ENCODE measurements at regions not wholly inside any gene's neighbourhood (a gene's known extent, or its start where the extent isn't known, plus 50 kb on each side); places are given as distances from the start of the nearest gene placed in this dataset.

DNA sequence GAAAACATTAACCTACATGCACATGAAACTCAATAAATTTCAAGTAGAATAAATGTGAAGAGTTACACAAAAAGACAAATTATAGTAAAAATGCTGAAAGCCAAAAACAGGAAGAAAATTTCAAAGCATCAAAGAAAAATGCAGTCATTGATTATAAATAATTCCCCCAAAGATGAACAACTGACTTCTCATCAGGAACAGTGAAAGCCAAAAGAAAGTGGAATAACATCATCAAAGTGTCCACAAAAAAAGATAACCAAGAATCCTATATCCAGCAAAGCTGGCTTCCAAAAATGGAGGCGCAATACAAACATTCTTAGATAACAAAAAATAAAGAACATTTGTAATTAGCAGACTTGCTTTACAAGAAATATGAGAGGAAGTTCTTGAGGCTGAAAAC is 161.6 kb downstream of the CMPK2 start:
- no peak for DNase-seq (ENCODE audit: low read depth)
- no peak overlapping the region for H3K4me3 ChIP-seq (ENCODE audit: low read depth, low read length)
- TF ChIP-seq, protein P1, sequence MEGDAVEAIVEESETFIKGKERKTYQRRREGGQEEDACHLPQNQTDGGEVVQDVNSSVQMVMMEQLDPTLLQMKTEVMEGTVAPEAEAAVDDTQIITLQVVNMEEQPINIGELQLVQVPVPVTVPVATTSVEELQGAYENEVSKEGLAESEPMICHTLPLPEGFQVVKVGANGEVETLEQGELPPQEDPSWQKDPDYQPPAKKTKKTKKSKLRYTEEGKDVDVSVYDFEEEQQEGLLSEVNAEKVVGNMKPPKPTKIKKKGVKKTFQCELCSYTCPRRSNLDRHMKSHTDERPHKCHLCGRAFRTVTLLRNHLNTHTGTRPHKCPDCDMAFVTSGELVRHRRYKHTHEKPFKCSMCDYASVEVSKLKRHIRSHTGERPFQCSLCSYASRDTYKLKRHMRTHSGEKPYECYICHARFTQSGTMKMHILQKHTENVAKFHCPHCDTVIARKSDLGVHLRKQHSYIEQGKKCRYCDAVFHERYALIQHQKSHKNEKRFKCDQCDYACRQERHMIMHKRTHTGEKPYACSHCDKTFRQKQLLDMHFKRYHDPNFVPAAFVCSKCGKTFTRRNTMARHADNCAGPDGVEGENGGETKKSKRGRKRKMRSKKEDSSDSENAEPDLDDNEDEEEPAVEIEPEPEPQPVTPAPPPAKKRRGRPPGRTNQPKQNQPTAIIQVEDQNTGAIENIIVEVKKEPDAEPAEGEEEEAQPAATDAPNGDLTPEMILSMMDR (conservative IDR thresholded peaks at IDR 0.05; ENCODE audit: low read depth, low read length), result no peak

DNA sequence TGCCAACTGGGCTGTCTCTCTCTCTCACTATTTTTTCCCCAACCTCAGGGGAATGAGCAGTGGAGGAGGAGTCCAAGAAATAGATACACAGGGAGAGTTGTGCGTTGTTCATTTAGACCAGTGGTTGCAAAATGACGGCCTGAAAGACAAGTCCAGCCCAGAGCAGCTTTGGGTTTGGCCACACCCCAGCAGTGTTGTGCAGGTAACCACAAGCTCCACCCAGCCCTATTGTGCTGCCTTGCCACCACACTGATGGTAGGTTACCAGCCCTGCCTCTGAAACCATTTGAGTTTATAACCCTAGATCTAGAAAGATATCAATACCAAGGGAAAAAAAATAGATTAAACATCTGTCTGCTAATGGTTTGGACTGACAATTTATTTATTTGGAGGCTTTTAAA is 144.3 kb downstream of the CMPK2 start:
- TF ChIP-seq, protein P1 (conservative IDR thresholded peaks at IDR 0.05; ENCODE audit: low read depth, low read length), result no peak
- H3K4me3 ChIP-seq (ENCODE audit: low read depth, low read length), result no peak overlapping the region
- DNase-seq (ENCODE audit: low read depth), result no peak

DNA sequence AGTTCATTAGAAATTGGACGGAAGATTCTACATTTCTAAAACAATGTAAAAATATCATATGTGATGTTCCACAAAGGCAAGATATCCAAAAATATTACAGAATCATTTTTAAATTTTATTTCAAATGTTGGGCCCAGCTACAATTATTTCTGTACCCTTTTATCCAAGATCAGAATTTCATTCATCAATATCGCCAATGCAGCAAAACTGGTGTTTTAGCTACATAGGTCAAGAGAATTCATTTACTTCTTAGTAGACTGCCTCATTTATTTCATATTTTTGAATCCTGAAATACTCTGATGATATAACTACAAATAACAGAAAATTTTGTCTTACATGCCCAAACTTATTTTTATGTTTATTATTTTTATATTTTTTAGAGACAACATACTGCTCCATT is 143.1 kb downstream of the CMPK2 start:
- TF ChIP-seq, protein P1 (conservative IDR thresholded peaks at IDR 0.05; ENCODE audit: low read depth, low read length), result no peak
- H3K4me3 ChIP-seq (ENCODE audit: low read depth, low read length), result no peak overlapping the region
- DNase-seq (ENCODE audit: low read depth), result no peak

DNA sequence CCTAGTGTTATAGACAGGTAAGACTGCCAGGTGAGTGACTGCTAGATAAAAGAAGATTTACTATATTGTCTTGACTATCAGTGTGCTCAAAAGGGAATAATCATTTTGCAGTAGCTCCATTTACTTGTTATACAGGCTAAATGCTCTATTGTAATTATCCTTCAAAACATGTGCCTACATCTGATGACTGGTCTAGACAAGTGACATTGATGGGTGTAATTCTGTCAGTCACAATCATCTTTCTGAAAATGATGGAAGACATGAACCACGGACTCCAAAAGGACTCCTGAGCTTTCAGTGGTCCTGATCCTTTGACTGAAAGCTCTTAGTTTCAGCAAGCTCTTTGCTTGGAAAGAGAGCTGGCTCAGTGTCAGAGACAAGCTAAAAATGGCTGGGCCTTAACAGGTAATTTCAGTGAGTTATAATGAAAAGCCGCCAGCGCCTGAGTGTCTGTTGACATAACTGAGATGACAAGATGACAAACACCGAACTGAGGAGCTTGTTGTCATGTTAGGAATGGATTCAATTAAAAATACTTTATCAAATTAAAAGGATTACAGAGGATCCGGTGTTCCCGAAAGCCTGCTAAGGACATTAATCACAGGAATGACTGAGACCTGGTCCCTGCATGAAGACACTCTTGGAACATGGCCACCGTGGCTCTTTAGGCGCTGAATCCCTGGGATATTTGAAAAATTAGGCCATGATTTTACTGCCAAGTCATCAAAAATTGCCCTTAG is 141.7 kb downstream of the CMPK2 start:
- no peak for DNase-seq (ENCODE audit: low read depth)
- TF ChIP-seq, protein P1 (conservative IDR thresholded peaks at IDR 0.05; ENCODE audit: low read depth, low read length), result no peak
- H3K4me3 ChIP-seq (ENCODE audit: low read depth, low read length), result no peak overlapping the region

DNA sequence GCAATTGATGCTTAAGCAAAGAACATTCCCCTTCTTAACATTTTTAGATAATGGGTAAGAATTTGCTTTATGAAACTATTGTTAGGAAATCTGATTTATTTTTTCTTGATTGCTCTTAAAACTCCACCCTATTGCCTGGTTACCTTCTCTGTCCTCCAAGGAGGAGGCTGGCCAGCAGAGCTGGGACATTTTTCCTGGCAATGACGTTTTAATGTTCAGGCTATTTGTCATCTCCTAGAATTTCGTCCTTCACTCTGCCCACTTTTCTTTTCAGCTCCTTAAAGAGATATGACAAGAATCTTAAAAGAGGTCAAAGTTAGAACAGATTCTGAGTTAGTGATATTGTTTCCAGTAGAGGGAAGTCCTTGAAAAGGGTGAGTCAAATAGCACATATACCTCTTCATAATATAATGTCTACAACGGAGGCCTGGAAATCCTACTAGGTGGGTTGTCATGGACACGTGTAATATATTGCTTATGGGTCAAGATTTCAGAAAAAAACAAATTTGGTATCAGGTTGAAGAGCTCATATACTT is 141.0 kb downstream of the CMPK2 start:
- DNase-seq (ENCODE audit: low read depth), result no peak
- TF ChIP-seq, protein P1 (conservative IDR thresholded peaks at IDR 0.05; ENCODE audit: low read depth, low read length), result no peak
- H3K4me3 ChIP-seq (ENCODE audit: low read depth, low read length), result no peak overlapping the region

DNA sequence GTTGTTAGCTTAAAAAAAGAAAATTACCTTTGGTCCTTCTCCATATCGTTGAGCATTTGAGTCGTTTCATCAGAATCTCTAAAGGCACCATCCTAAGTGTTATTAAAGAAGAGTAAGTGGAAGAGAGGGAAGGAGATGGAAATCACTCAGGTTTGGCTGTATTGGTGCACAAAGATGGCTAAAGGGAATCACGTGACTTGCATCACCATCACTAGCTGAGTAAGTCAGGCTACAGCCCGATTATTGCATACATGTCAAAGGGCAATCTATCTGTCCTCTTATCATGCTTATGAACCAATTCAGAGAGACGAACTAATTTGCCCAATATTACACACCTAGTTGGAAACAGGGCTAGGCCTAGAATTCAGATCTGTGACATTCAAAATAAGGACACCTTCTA is 137.6 kb downstream of the CMPK2 start:
- no peak overlapping the region for H3K4me3 ChIP-seq (ENCODE audit: low read depth, low read length)
- no peak for DNase-seq (ENCODE audit: low read depth)
- TF ChIP-seq, protein P1 (conservative IDR thresholded peaks at IDR 0.05; ENCODE audit: low read depth, low read length), result no peak

DNA sequence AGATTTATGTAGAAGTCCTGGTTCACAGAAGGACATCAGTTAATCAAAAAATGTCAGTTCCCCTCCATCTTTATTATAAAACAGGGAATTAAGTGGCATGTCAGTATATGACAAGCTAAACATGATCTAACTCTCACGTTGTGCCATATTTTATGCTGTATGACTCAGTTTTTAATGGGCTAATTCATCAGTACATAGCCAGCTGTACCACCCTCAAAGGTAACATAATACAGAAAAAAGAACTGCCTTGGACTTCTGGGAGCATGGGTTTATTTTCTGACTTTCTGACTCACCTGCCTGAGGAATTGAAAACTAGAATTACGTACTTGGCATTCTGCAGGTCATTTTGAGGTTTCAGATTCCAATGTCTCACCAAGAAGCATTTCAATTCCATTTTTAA is 135.7 kb downstream of the CMPK2 start:
- H3K4me3 ChIP-seq (ENCODE audit: low read depth, low read length), result no peak overlapping the region
- no peak for DNase-seq (ENCODE audit: low read depth)
- TF ChIP-seq, protein P1 (conservative IDR thresholded peaks at IDR 0.05; ENCODE audit: low read depth, low read length), result no peak

Data from choroid plexus epithelial cell (primary cell).